Suprapubic skin (tissue), 4 donors: ENCODE measurements at regions not wholly inside any gene's neighbourhood (a gene's known extent, or its start where the extent isn't known, plus 50 kb on each side); places are given as distances from the start of the nearest gene placed in this dataset.
A peak's percentile ranks its signal among the peaks of the same experiment; 100 is the strongest.

ENCODE experiments used
- DNase-seq, 2 donors: peaks; one replicate each; pipeline ENCODE4 v3.0.0-alpha.2; 2019; ENCODE audit warnings: low spot score in 2 of 2
- H3K27ac ChIP-seq: fragments of 200-600 bp; sonication (generic); one replicate; pipeline ENCODE4 v1.5.1; 2019
- H3K27me3 ChIP-seq: fragments of 200-600 bp; sonication (generic); one replicate; pipeline ENCODE4 v1.5.1; 2019
- H3K36me3 ChIP-seq: fragments of 200-600 bp; sonication (generic); one replicate; pipeline ENCODE4 v1.5.1; 2019
- H3K4me1 ChIP-seq: fragments of 200-600 bp; sonication (generic); one replicate; pipeline ENCODE4 v1.5.1; 2019
- H3K4me3 ChIP-seq: fragments of 200-600 bp; sonication (generic); one replicate; pipeline ENCODE4 v1.5.1; 2019; ENCODE audit warnings: mild to moderate bottlenecking
- H3K9me3 ChIP-seq: fragments of 200-600 bp; sonication (generic); one replicate; pipeline ENCODE4 v1.5.1; 2019
- CTCF ChIP-seq, 2 donors: fragments of 200-600 bp in 1 of 2; fragments of 450-650 bp in 1 of 2; sonication (generic) in 1 of 2; IDR thresholded peaks; one replicate each; pipeline ENCODE4 v1.5.1; 2016 to 2019; ENCODE audit warnings: antibody characterized with exemption in 2 of 2, mild to moderate bottlenecking in 1 of 2, moderate library complexity in 1 of 2
- EP300 ChIP-seq: sonication (generic); formaldehyde crosslinking; IDR thresholded peaks from one replicate; pipeline ENCODE4 v1.6.1; 2017; ENCODE audit warnings: antibody characterized with exemption
- POLR2A ChIP-seq, 2 donors: fragments of 450-650 bp; IDR thresholded peaks; one replicate each; pipeline ENCODE4 v1.6.1; 2017; ENCODE audit warnings: antibody characterized with exemption in 2 of 2, mild to moderate bottlenecking in 2 of 2, moderate library complexity in 2 of 2
- POLR2AphosphoS5 ChIP-seq, 3 donors: sonication (generic); formaldehyde crosslinking; IDR thresholded peaks; one replicate each; pipeline ENCODE4 v1.6.1; 2017; ENCODE audit warnings: antibody characterized with exemption in 3 of 3
- WGBS: methylation state at CpG from one replicate; pipeline ENCODE4 v1.1.5; 2018; 5-methylcytosine and 5-hydroxymethylcytosine counted together

- H3K9me3 ChIP-seq: no peaks in the 10 kb centered on the region
- H3K4me1 ChIP-seq: no peaks in the 10 kb centered on the region
- H3K27ac ChIP-seq: no peak overlapping the region
- 85% methylated on average over 3 of the region's 3 CpGs for WGBS
- no peak for DNase-seq
- TF ChIP-seq POLR2A (IDR thresholded peaks at IDR 0.05) (no peak), POLR2AphosphoS5 (IDR thresholded peaks at IDR 0.05) (no peak), CTCF (IDR thresholded peaks at IDR 0.05) (no peak), EP300 (no peak)
- H3K27me3 ChIP-seq: no peaks in the 10 kb centered on the region
- no peaks in the 10 kb centered on the region for H3K36me3 ChIP-seq
- no peak overlapping the region for H3K4me3 ChIP-seq
Measured at GRCh38 chr11:87423161-87423560, 385.4 kb downstream of the TMEM135 start.

GRCh38 chr11:87422566-87422965 lies 384.8 kb downstream of the TMEM135 start:
- H3K27ac ChIP-seq: no peak overlapping the region
- no peaks in the 10 kb centered on the region for H3K36me3 ChIP-seq
- H3K9me3 ChIP-seq: no peaks in the 10 kb centered on the region
- H3K27me3 ChIP-seq: no peaks in the 10 kb centered on the region
- no peaks in the 10 kb centered on the region for H3K4me1 ChIP-seq
- TF ChIP-seq POLR2AphosphoS5 (IDR thresholded peaks at IDR 0.05) (no peak), POLR2A (IDR thresholded peaks at IDR 0.05) (no peak), EP300 (no peak), CTCF (IDR thresholded peaks at IDR 0.05) (no peak)
- WGBS: 63% methylated on average over 3 of the region's 3 CpGs
- no peak for DNase-seq
- H3K4me3 ChIP-seq: no peak overlapping the region

- WGBS: 50% methylated on average over 2 of the region's 2 CpGs
- no peaks in the 10 kb centered on the region for H3K4me1 ChIP-seq
- H3K9me3 ChIP-seq: no peaks in the 10 kb centered on the region
- peak; percentile 73 to 76 for TF ChIP-seq CTCF (IDR thresholded peaks at IDR 0.05)
- TF ChIP-seq EP300: no peak
- no peak overlapping the region for H3K27ac ChIP-seq
- H3K36me3 ChIP-seq: no peaks in the 10 kb centered on the region
- DNase-seq: no peak
- H3K4me3 ChIP-seq: no peak overlapping the region
- no peaks in the 10 kb centered on the region for H3K27me3 ChIP-seq
Measured at GRCh38 chr11:87421422-87421821, 383.7 kb downstream of the TMEM135 start.

- no peak for DNase-seq
- Histone ChIP-seq H3K4me1 (no peaks in the 10 kb centered on the region), H3K27me3 (no peaks in the 10 kb centered on the region), H3K9me3 (no peaks in the 10 kb centered on the region), H3K27ac (no peak overlapping the region), H3K36me3 (no peaks in the 10 kb centered on the region), H3K4me3 (no peak overlapping the region)
- no peak for TF ChIP-seq POLR2A (IDR thresholded peaks at IDR 0.05)
- no peak for TF ChIP-seq CTCF (IDR thresholded peaks at IDR 0.05)
- no peak for TF ChIP-seq EP300
- TF ChIP-seq POLR2AphosphoS5 (IDR thresholded peaks at IDR 0.05): no peak
Measured at GRCh38 chr11:87417951-87418350, 380.2 kb downstream of the TMEM135 start.

- Histone ChIP-seq H3K4me3 (no peak overlapping the region), H3K4me1 (no peaks in the 10 kb centered on the region), H3K27me3 (no peaks in the 10 kb centered on the region), H3K9me3 (no peaks in the 10 kb centered on the region), H3K27ac (no peak overlapping the region), H3K36me3 (no peaks in the 10 kb centered on the region)
- DNase-seq: no peak
- 91% methylated on average over 3 of the region's 3 CpGs for WGBS
- TF ChIP-seq CTCF (IDR thresholded peaks at IDR 0.05): no peak
- TF ChIP-seq POLR2A (IDR thresholded peaks at IDR 0.05): no peak
- TF ChIP-seq EP300: no peak
- no peak for TF ChIP-seq POLR2AphosphoS5 (IDR thresholded peaks at IDR 0.05)
Measured at GRCh38 chr11:87405843-87406242, 368.1 kb downstream of the TMEM135 start.
